Mesodermal cell (in vitro differentiated cells): ENCODE measurements at regions not wholly inside any gene's neighbourhood (a gene's known extent, or its start where the extent isn't known, plus 50 kb on each side); places are given as distances from the start of the nearest gene placed in this dataset.

ENCODE experiments used
- H3K27ac ChIP-seq: 2 replicates; pipeline ENCODE4 v1.7.0; 2013; ENCODE audit warnings: mild to moderate bottlenecking, low read depth, low read length, moderate library complexity; ENCODE audit not compliant: severe bottlenecking
- H3K36me3 ChIP-seq: 2 replicates; pipeline ENCODE4 v1.7.1; 2013; ENCODE audit warnings: mild to moderate bottlenecking, low read length, moderate library complexity; ENCODE audit not compliant: control insufficient read depth, insufficient read depth
- H3K4me1 ChIP-seq: one replicate; pipeline ENCODE4 v1.7.1; 2013; ENCODE audit warnings: mild to moderate bottlenecking, low read length; ENCODE audit not compliant: insufficient read depth, control insufficient read depth, poor library complexity, severe bottlenecking
- H3K4me3 ChIP-seq: 2 replicates; pipeline ENCODE4 v1.7.0; 2013; ENCODE audit warnings: low read length, control low read depth, mild to moderate bottlenecking; ENCODE audit not compliant: insufficient read depth, poor library complexity, severe bottlenecking; ENCODE audit errors: extremely low read depth
- H3K9me3 ChIP-seq: 2 replicates; pipeline ENCODE4 v1.7.1; 2013; ENCODE audit warnings: mild to moderate bottlenecking, low read length, moderate library complexity; ENCODE audit not compliant: control insufficient read depth
- WGBS, 2 experiments: methylation state at CpG; one replicate each; pipeline ENCODE4 v1.1.5; 2013; ENCODE audit warnings: missing lambda C conversion rate in 2 of 2; ENCODE audit not compliant: insufficient coverage in 2 of 2; 5-methylcytosine and 5-hydroxymethylcytosine counted together

GRCh38 chr10:57696641-57697040, 571.1 kb downstream of the IPMK start:
- Histone ChIP-seq H3K36me3 (no peaks in the 10 kb centered on the region), H3K9me3 (no peaks in the 10 kb centered on the region), H3K4me1 (peaks cover 25% of the 10 kb centered on the region), H3K27ac (peak overlapping the region; percentile 63), H3K4me3 (no peak overlapping the region)
- 86% methylated on average over 1 of the region's 1 CpG; no CpG with 5 or more reads in 1 of the 2 experiments for WGBS, 2 experiments

DNA sequence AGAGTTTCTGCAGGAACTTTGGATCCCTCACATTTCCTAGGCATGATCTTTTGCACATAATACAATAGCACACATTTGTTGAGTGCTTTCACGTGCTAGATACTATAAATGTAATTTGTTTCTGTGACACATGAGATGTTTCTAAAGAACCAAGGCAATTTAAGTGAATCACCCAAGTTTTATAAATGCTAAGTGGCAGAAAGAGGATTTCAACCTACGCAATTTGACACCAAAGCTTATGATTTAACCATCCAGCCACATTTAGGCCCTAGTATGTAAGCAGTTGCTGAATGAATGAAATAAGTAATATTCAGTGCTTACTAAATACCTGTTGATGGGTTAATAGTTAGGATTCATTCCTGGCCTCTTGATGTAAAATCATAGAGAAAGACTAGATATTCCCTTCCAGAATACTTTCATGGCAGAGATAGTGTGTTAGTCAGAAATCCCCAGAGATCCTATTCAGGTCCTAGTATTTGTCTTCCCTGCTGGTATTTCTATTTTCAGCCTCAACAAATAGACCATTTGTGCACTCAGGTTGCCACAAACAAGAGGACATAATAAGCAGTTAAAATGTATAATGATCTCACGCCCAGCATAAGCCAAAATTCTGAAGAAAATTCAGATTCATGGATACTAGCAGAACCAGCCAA, 572.6 kb downstream of the IPMK start:
- Histone ChIP-seq H3K9me3 (no peaks in the 10 kb centered on the region), H3K4me1 (peaks cover 25% of the 10 kb centered on the region), H3K4me3 (no peak overlapping the region), H3K27ac (no peak overlapping the region), H3K36me3 (no peaks in the 10 kb centered on the region)
- WGBS, 2 experiments, result no CpG with 5 or more reads among the region's 3 CpGs

GRCh38 chr10:57692255-57692980, 575.3 kb downstream of the IPMK start:
- H3K4me3 ChIP-seq, result no peak overlapping the region
- no peaks in the 10 kb centered on the region for H3K9me3 ChIP-seq
- H3K36me3 ChIP-seq, result no peaks in the 10 kb centered on the region
- H3K4me1 ChIP-seq, result peaks cover 25% of the 10 kb centered on the region
- H3K27ac ChIP-seq, result peak overlapping the region; percentile 84
- 13 to 36% methylated on average over 1 of the region's 2 CpGs for WGBS, 2 experiments

DNA sequence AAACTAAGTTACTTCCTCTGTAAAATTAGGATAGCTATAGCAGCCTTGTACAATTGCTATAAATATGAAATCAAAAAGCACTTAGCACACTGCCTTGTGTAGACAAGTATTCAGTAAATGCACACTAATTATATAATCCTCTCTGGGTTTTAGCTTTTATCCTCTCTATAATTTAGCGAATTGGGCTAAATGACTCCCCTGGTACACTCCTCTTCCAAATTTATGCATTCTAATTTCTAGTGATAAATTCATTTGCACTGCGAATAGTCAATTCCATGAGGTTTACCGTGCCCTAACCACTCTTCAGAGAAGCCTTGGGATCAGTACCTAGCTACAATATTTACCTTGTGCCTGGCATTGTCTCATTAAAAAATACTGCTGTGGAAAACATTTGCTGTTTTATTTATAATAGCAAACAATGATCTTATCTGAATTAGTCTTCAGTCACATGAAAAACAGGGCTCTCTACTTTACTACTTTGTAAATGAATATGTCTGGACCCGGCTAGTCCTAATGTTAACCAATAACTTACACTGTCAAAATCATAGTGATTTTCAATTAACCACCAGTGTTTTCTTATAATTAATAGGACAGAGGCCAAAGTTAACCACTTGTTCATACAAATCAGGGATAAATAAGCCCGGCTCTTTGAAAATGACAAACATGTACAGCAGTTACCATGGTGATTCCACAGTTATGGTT, 577.9 kb downstream of the IPMK start:
- H3K36me3 ChIP-seq, result no peaks in the 10 kb centered on the region
- no peaks in the 10 kb centered on the region for H3K9me3 ChIP-seq
- no peak overlapping the region for H3K4me3 ChIP-seq
- peaks cover 14% of the 10 kb centered on the region for H3K4me1 ChIP-seq
- H3K27ac ChIP-seq, result no peak overlapping the region
- 86 to 100% methylated on average over 1 of the region's 5 CpGs for WGBS, 2 experiments

DNA sequence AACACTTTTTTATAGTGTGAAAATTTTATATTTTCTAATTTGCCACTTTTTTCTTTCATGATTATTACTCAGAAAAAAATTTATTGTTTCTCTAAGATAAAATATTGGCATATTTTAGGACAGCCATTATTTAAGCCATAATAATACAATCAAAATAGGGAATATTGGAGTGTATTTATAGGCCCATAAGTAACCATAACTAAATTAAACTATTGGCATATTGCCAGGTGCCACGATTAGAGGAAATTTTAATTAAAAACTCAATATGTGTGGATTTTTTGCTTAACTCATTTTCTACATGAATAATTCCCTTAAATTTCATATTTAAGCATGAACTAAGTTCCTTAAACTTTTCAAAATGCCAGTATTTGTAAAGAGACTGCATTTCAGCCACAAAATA, 587.8 kb downstream of the IPMK start:
- Histone ChIP-seq H3K27ac (no peak overlapping the region), H3K4me1 (no peaks in the 10 kb centered on the region), H3K4me3 (no peak overlapping the region), H3K9me3 (no peaks in the 10 kb centered on the region), H3K36me3 (no peaks in the 10 kb centered on the region)
- WGBS, 2 experiments, result no CpG with 5 or more reads among the region's 1 CpG

GRCh38 chr10:57675125-57675524, 592.6 kb downstream of the IPMK start:
- H3K36me3 ChIP-seq, result no peaks in the 10 kb centered on the region
- no peak overlapping the region for H3K27ac ChIP-seq
- no peaks in the 10 kb centered on the region for H3K4me1 ChIP-seq
- 83% methylated on average over 1 of the region's 1 CpG; no CpG with 5 or more reads in 1 of the 2 experiments for WGBS, 2 experiments
- no peaks in the 10 kb centered on the region for H3K9me3 ChIP-seq
- H3K4me3 ChIP-seq, result no peak overlapping the region

GRCh38 chr10:57673446-57673960, 594.2 kb downstream of the IPMK start:
- Histone ChIP-seq H3K36me3 (no peaks in the 10 kb centered on the region), H3K4me1 (no peaks in the 10 kb centered on the region), H3K9me3 (no peaks in the 10 kb centered on the region), H3K4me3 (no peak overlapping the region), H3K27ac (no peak overlapping the region)
- WGBS, 2 experiments, result no CpG with 5 or more reads among the region's 2 CpGs

GRCh38 chr10:57664815-57665214, 602.9 kb downstream of the IPMK start:
- Histone ChIP-seq H3K4me3 (no peak overlapping the region), H3K9me3 (no peaks in the 10 kb centered on the region), H3K36me3 (no peaks in the 10 kb centered on the region), H3K4me1 (peaks cover 4% of the 10 kb centered on the region), H3K27ac (peak overlapping the region; percentile 39)
- 83 to 90% methylated on average over 1 of the region's 3 CpGs for WGBS, 2 experiments

GRCh38 chr10:57663401-57663800, 604.3 kb downstream of the IPMK start:
- no CpG with 5 or more reads among the region's 2 CpGs for WGBS, 2 experiments
- no peaks in the 10 kb centered on the region for H3K36me3 ChIP-seq
- no peaks in the 10 kb centered on the region for H3K9me3 ChIP-seq
- no peak overlapping the region for H3K27ac ChIP-seq
- H3K4me1 ChIP-seq, result peaks cover 4% of the 10 kb centered on the region
- H3K4me3 ChIP-seq, result no peak overlapping the region

- Histone ChIP-seq H3K27ac (no peak overlapping the region), H3K36me3 (no peaks in the 10 kb centered on the region)
- 95 to 97% methylated on average over 3 to 4 of the region's 4 CpGs for WGBS, 2 experiments
These were observed 606.5 kb downstream of the IPMK start for GRCh38 chr10:57661206-57661605.

More at GRCh38 chr10:57661206-57661605, 606.5 kb downstream of the IPMK start:
- H3K9me3 ChIP-seq, result no peaks in the 10 kb centered on the region
- peaks cover 4% of the 10 kb centered on the region for H3K4me1 ChIP-seq
- H3K4me3 ChIP-seq, result no peak overlapping the region
